Spleen (tissue), 11 donors: ENCODE measurements at regions not wholly inside any gene's neighbourhood (a gene's known extent, or its start where the extent isn't known, plus 50 kb on each side); places are given as distances from the start of the nearest gene placed in this dataset.

Experiments used
- DNase-seq: peaks from one replicate; pipeline ENCODE4 v3.0.0-alpha.2; 2020
- H3K27ac ChIP-seq, 8 donors: fragments of 200-600 bp; sonication (generic) in 7 of 8; 1 replicate in 4 of 8; 2 replicates in 4 of 8; pipeline versions ENCODE4 v1.5.0 to v1.8.0; 2016 to 2021; ENCODE audit warnings: inconsistent platforms in 4 of 8, mild to moderate bottlenecking in 4 of 8, moderate library complexity in 1 of 8
- H3K27me3 ChIP-seq, 7 donors: fragments of 200-600 bp; sonication (generic) in 6 of 7; replicated peaks in 1 of 7; 1 replicate in 4 of 7; 2 replicates in 3 of 7; pipeline versions ENCODE4 v1.5.0 to v1.8.0; 2016 to 2021; ENCODE audit warnings: inconsistent platforms in 3 of 7, mild to moderate bottlenecking in 1 of 7
- H3K36me3 ChIP-seq, 6 donors: fragments of 200-600 bp; sonication (generic) in 5 of 6; 1 replicate in 4 of 6; 2 replicates in 2 of 6; pipeline versions ENCODE4 v1.5.0 to v1.8.0; 2016 to 2021; ENCODE audit warnings: inconsistent platforms in 2 of 6
- H3K4me1 ChIP-seq, 6 donors: fragments of 200-600 bp; sonication (generic) in 5 of 6; 1 replicate in 3 of 6; 2 replicates in 3 of 6; pipeline versions ENCODE4 v1.5.0 to v1.8.0; 2016 to 2021; ENCODE audit warnings: inconsistent platforms in 3 of 6
- H3K4me3 ChIP-seq, 8 donors: fragments of 200-600 bp; sonication (generic) in 7 of 8; 1 replicate in 4 of 8; 2 replicates in 4 of 8; pipeline versions ENCODE4 v1.5.0 to v1.8.0; 2016 to 2021; ENCODE audit warnings: inconsistent platforms in 4 of 8, mild to moderate bottlenecking in 4 of 8, moderate library complexity in 2 of 8
- H3K9me3 ChIP-seq, 8 donors: fragments of 200-600 bp; sonication (generic) in 7 of 8; 1 replicate in 4 of 8; 2 replicates in 4 of 8; pipeline versions ENCODE4 v1.5.0 to v1.8.0; 2016 to 2021; ENCODE audit warnings: inconsistent platforms in 4 of 8
- CTCF ChIP-seq, 11 experiments: fragments of 200-600 bp in 7 of 11; fragments of 450-650 bp in 4 of 11; sonication (generic) in 4 of 11; IDR thresholded peaks in 8 of 11; conservative IDR thresholded peaks in 3 of 11; 1 replicate in 7 of 11; 2 replicates in 4 of 11; pipeline versions ENCODE4 v1.4.0 to v1.8.0; 2016 to 2021; ENCODE audit warnings: antibody characterized with exemption in 11 of 11, inconsistent platforms in 4 of 11, mild to moderate bottlenecking in 1 of 11
- POLR2A ChIP-seq, 3 donors: fragments of 450-650 bp; IDR thresholded peaks; one replicate each; pipeline ENCODE4 v1.5.1; 2017; ENCODE audit warnings: antibody characterized with exemption in 3 of 3, mild to moderate bottlenecking in 1 of 3
- POLR2AphosphoS5 ChIP-seq, 3 donors: sonication (generic); formaldehyde crosslinking; IDR thresholded peaks; one replicate each; pipeline ENCODE4 v1.5.1; 2017; ENCODE audit warnings: antibody characterized with exemption in 3 of 3
- WGBS, 5 donors: extraction: QIAGEN DNeasy Blood & Tissue Kit in 3 of 5; methylation state at CpG; one replicate each; pipeline versions ENCODE4 v1.1.5 to v1.1.7; 2013 to 2018; 5-methylcytosine and 5-hydroxymethylcytosine counted together
- intact Hi-C: fragments of 100-400 bp; cut with DNase I; formaldehyde crosslinking; loops from one replicate; pipeline ENCODE4 v1.15.0; 2023; ENCODE audit warnings: low total_unique reads
- donor health status: healthy with polysubstance abuse.
- donor health status: DM: no; HTN: no; CAD: no; lungs with moderate emphysema.
- donor health status: DM: no; HTN: no; CAD: no.
- donor health status: Bipolar disorder and iron deficiency.
- donor health status: healthy.
- donor health status: DM: no; HTN: no; CAD: no.
- donor health status: DM: yes; HTN: yes; CAD: no.

- intact Hi-C loops: no loop called here
Observed at GRCh38 chr2:57314682-57315081, 731.9 kb upstream of the VRK2 start.

DNA sequence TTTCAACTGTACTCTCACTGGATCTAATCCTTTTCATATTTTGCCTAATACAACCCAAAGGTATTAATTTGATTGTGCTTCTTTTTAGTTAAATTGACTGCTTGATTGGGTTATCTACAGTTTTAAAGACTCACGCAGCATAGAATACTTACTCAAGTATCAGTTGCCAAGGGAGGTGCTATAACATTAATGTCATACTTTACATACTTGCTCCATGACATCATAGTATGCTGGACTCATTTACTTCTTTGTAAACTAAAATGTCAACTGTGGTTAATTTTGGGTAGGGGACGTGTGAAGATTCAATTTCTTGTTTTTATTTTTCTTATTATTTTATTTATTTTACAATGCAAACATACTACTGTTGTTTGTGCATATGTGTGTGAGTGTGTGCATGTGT is 716.2 kb upstream of the VRK2 start:
- Histone ChIP-seq H3K4me3 (no peak overlapping the region), H3K27me3 (no peaks in the 10 kb centered on the region), H3K4me1 (no peaks in the 10 kb centered on the region), H3K27ac (no peak overlapping the region), H3K9me3 (peaks cover 0 to 16% (median 6%) of the 10 kb centered on the region in 8 donors), H3K36me3 (no peaks in the 10 kb centered on the region)
- DNase-seq: no peak
- intact Hi-C loops: no loop called here
- TF ChIP-seq POLR2A (IDR thresholded peaks at IDR 0.05): no peak
- TF ChIP-seq CTCF (IDR thresholded peaks at IDR 0.05 in 8 of 11, conservative IDR thresholded peaks at IDR 0.05 in 3 of 11): no peak
- TF ChIP-seq POLR2AphosphoS5 (IDR thresholded peaks at IDR 0.05): no peak
- WGBS, 5 donors: 59 to 75% (median 64%) methylated on average over 2 of the region's 2 CpGs

More at GRCh38 chr2:57314682-57315081, 731.9 kb upstream of the VRK2 start:
- Histone ChIP-seq H3K36me3 (no peaks in the 10 kb centered on the region), H3K9me3 (peaks cover 0 to 16% (median 0%) of the 10 kb centered on the region in 8 donors), H3K27me3 (no peaks in the 10 kb centered on the region), H3K27ac (no peak overlapping the region), H3K4me3 (no peak overlapping the region), H3K4me1 (no peaks in the 10 kb centered on the region)
- TF ChIP-seq CTCF (IDR thresholded peaks at IDR 0.05 in 8 of 11, conservative IDR thresholded peaks at IDR 0.05 in 3 of 11) (no peak), POLR2AphosphoS5 (IDR thresholded peaks at IDR 0.05) (no peak), POLR2A (IDR thresholded peaks at IDR 0.05) (no peak)
- DNase-seq: no peak

DNA sequence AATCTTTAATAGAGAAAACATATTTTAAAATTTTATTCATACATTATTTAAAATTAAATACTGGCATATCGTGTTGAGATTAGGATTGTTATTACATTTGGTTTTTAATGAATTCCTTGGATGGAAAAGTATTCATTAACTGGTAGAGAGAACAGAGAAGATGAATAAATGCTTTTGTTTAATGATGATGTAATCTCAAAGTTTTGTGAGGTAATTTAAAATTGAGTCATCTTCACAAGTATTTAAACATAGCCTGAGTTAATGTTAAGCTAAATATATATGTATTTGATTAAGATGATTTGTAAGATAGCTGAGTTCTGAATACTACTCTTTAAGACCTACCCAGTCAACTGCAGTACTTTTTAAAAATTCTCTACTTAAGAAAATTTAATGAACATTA is 713.4 kb upstream of the VRK2 start:
- intact Hi-C loops: no loop called here
- no peaks in the 10 kb centered on the region for H3K36me3 ChIP-seq
- no peak overlapping the region for H3K27ac ChIP-seq
- H3K4me1 ChIP-seq: no peaks in the 10 kb centered on the region
- no peak for DNase-seq
- no peaks in the 10 kb centered on the region for H3K27me3 ChIP-seq
- WGBS, 5 donors: 74 to 94% (median 89%) methylated on average over 1 of the region's 1 CpG
- no peak overlapping the region for H3K4me3 ChIP-seq
- H3K9me3 ChIP-seq: peaks cover 0 to 19% (median 5%) of the 10 kb centered on the region in 8 donors
- TF ChIP-seq CTCF (IDR thresholded peaks at IDR 0.05 in 8 of 11, conservative IDR thresholded peaks at IDR 0.05 in 3 of 11): no peak
- no peak for TF ChIP-seq POLR2A (IDR thresholded peaks at IDR 0.05)
- no peak for TF ChIP-seq POLR2AphosphoS5 (IDR thresholded peaks at IDR 0.05)

DNA sequence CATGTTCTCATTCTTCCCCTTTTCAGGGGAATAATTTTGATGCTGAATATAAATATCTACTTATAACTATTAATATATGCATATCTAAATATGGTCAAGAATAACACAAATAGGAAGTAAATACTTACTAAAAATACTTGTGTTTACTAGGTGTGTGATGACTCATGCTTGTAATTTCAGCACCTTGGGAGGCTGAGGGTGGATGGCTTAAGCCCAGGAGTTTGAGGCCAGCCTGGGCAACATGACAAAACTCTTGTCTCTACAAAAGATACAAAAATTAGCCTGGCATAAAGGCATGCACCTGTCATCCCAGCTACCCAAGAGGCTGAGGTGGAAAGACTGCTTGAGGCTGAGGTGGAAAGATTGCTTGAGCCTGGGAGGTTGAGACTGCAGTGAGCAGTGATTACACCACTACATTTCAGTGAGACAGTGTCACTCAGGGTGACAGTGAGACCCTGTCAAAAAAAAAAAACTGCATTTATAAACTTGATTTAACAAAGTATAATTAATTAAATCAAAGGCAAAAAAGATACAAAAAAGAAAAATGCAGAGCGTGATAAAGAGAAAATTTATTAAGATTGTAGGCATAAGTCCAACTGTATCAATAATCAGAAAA is 703.1 kb upstream of the VRK2 start:
- no peak for DNase-seq
- WGBS, 5 donors: 86 to 93% (median 88%) methylated on average over 1 of the region's 1 CpG
- no peaks in the 10 kb centered on the region for H3K27me3 ChIP-seq
- no peak overlapping the region for H3K4me3 ChIP-seq
- intact Hi-C loops: no loop called here
- H3K27ac ChIP-seq: no peak overlapping the region
- no peaks in the 10 kb centered on the region for H3K36me3 ChIP-seq
- no peak for TF ChIP-seq CTCF (IDR thresholded peaks at IDR 0.05 in 8 of 11, conservative IDR thresholded peaks at IDR 0.05 in 3 of 11)
- no peak for TF ChIP-seq POLR2AphosphoS5 (IDR thresholded peaks at IDR 0.05)
- TF ChIP-seq POLR2A (IDR thresholded peaks at IDR 0.05): no peak
- peaks cover 0 to 26% (median 15%) of the 10 kb centered on the region in 8 donors for H3K9me3 ChIP-seq
- no peaks in the 10 kb centered on the region for H3K4me1 ChIP-seq
